ENCODE measurements at regions not wholly inside any gene's neighbourhood (a gene's known extent, or its start where the extent isn't known, plus 50 kb on each side); places are given as distances from the start of the nearest gene placed in this dataset.

DNA sequence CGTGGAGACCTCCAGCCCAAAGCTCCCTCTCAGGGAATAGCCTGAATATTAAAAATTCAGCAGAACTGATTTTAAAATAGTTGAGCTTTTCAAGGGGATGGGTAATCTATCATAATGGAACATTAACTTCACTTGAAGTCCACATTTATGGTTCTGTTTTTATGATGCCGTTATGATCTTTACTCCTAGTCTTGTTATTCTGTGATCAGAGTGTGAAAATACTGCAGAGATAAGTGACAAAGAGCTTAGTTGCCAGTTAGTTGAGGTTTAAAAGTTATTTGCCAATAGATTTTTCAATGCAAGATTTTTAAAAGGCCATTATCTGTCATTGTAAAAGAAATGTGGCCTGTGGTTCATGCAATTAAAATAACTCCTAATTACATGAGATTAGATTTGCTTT is 189.9 kb upstream of the RGMB start:
- Histone ChIP-seq H3K4me3 (no peak overlapping the region), H3K27ac (no peak overlapping the region), H3K27me3 (no peaks in the 10 kb centered on the region), H3K9me3 (no peaks in the 10 kb centered on the region), H3K4me1 (no peaks in the 10 kb centered on the region), H3K36me3 (no peaks in the 10 kb centered on the region)
- DNase-seq: no peak
- TF ChIP-seq, protein P1, sequence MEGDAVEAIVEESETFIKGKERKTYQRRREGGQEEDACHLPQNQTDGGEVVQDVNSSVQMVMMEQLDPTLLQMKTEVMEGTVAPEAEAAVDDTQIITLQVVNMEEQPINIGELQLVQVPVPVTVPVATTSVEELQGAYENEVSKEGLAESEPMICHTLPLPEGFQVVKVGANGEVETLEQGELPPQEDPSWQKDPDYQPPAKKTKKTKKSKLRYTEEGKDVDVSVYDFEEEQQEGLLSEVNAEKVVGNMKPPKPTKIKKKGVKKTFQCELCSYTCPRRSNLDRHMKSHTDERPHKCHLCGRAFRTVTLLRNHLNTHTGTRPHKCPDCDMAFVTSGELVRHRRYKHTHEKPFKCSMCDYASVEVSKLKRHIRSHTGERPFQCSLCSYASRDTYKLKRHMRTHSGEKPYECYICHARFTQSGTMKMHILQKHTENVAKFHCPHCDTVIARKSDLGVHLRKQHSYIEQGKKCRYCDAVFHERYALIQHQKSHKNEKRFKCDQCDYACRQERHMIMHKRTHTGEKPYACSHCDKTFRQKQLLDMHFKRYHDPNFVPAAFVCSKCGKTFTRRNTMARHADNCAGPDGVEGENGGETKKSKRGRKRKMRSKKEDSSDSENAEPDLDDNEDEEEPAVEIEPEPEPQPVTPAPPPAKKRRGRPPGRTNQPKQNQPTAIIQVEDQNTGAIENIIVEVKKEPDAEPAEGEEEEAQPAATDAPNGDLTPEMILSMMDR (IDR thresholded peaks at IDR 0.05): no peak
- ATAC-seq: no peak
- intact Hi-C loops (cut with DNase I): no loop called here

DNA sequence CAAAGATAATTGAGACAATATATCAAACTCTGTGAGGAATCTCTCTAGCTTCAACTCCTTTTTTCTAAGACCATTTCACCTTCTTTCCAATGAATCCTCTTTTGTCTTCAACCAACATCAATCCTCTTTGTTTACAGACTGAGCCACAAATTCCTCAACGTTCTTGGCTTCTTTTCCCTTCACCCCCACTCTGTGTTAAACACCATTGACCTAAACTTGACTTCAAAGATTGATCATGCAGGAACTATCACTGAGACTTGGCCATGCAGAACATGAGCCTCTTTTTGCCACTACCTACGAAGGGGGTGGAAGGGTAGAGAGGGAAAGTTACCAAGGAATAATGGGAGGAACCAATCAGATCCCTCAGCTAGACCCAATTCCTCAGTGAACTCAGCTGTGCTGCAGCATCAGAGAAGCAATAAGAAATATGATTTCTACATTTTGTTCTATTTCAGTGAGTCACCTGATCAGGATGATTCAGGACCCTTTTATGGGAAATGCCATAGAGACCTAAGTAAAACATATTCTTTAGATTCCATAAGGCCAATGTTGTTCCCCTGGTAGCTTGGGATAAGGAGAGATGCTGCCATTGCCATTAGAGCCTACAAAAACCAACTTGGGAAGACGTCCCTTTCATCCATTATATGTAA is 187.7 kb upstream of the RGMB start:
- no peaks in the 10 kb centered on the region for H3K4me1 ChIP-seq
- DNase-seq (no peak), ATAC-seq (no peak)
- no peaks in the 10 kb centered on the region for H3K36me3 ChIP-seq
- no peak overlapping the region for H3K4me3 ChIP-seq
- H3K9me3 ChIP-seq: no peaks in the 10 kb centered on the region
- H3K27me3 ChIP-seq: no peaks in the 10 kb centered on the region
- intact Hi-C loops (cut with DNase I): no loop called here
- TF ChIP-seq, protein P1 (IDR thresholded peaks at IDR 0.05): no peak
- H3K27ac ChIP-seq: no peak overlapping the region

DNA sequence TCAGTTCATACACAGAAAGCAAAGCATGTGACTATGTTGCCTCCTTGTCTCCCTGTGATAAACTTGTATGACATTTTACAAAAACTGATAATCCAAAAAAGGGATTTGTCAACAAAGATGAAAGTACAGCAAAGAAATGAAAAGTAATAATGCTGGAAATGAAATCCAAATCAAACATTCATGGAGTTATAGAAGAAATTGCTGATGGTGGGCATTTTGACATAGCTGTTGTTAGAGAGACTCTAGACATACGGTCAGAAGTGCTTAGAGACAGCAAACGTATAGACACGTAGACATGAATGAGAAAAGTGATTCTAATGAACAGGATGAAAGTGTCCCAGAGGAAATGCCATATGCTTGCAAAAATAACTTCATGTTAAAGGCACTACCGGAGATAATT is 186.9 kb upstream of the RGMB start:
- Histone ChIP-seq H3K27me3 (no peaks in the 10 kb centered on the region), H3K4me3 (no peak overlapping the region), H3K9me3 (no peaks in the 10 kb centered on the region), H3K4me1 (no peaks in the 10 kb centered on the region), H3K27ac (no peak overlapping the region), H3K36me3 (no peaks in the 10 kb centered on the region)
- intact Hi-C loops (cut with DNase I): no loop called here
- DNase-seq (no peak), ATAC-seq (no peak)
- TF ChIP-seq, protein P1 (IDR thresholded peaks at IDR 0.05): no peak

DNA sequence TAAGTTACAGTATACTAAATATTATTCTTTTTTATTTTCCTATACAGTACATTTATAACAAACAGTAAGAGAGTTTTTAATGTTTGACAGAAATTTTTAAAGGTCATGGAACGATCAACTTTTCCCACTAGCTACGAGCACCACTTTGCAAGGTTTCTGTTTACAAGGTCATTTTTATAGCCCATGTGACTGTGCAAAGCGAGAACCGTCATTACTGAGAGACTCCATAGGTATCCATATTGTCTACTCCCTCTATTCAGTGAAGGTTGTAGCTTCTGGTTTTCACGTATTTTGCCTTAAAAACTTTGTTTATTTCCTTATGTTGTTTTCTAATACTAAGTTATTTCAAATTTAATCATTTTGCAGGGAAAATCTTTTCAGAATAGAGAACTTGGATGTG is 186.3 kb upstream of the RGMB start:
- H3K9me3 ChIP-seq: no peaks in the 10 kb centered on the region
- H3K4me1 ChIP-seq: no peaks in the 10 kb centered on the region
- no peaks in the 10 kb centered on the region for H3K27me3 ChIP-seq
- no peak overlapping the region for H3K4me3 ChIP-seq
- ATAC-seq (no peak), DNase-seq (no peak)
- TF ChIP-seq, protein P1 (IDR thresholded peaks at IDR 0.05): no peak
- no peaks in the 10 kb centered on the region for H3K36me3 ChIP-seq
- intact Hi-C loops (cut with DNase I): no loop called here
- H3K27ac ChIP-seq: no peak overlapping the region

GRCh38 chr5:98588215-98588614 is 185.2 kb upstream of the RGMB start:
- H3K36me3 ChIP-seq: no peaks in the 10 kb centered on the region
- no peaks in the 10 kb centered on the region for H3K4me1 ChIP-seq
- DNase-seq (no peak), ATAC-seq (no peak)
- H3K27me3 ChIP-seq: no peaks in the 10 kb centered on the region
- intact Hi-C loops (cut with DNase I): no loop called here
- TF ChIP-seq, protein P1 (IDR thresholded peaks at IDR 0.05): no peak
- no peaks in the 10 kb centered on the region for H3K9me3 ChIP-seq
- no peak overlapping the region for H3K27ac ChIP-seq
- H3K4me3 ChIP-seq: no peak overlapping the region

DNA sequence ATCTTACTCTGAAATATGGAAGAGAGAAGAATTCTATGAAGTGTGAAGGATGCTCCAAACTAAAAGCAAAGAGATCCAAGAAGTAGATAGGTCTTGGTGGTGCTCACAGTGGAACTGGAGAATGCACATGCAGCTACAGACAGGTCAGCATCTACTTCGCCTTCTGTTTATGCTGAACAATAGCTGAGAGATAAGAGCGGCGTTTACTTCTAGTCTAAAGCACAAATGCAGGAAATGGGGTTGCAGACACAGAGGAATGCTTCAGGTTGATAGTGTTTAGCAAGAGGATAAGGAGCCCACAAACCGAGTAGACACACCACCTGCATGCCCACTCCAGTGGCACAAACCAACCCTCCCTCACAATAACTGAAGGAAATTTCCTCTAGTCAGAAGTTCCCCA is 180.0 kb upstream of the RGMB start:
- ATAC-seq (no peak), DNase-seq (no peak)
- no peaks in the 10 kb centered on the region for H3K27me3 ChIP-seq
- intact Hi-C loops (cut with DNase I): no loop called here
- no peaks in the 10 kb centered on the region for H3K4me1 ChIP-seq
- H3K9me3 ChIP-seq: no peaks in the 10 kb centered on the region
- H3K36me3 ChIP-seq: no peaks in the 10 kb centered on the region
- H3K27ac ChIP-seq: no peak overlapping the region
- H3K4me3 ChIP-seq: no peak overlapping the region
- TF ChIP-seq, protein P1 (IDR thresholded peaks at IDR 0.05): no peak

All from upper lobe of right lung (tissue), 1 donor.